ENCODE measurements at regions not wholly inside any gene's neighbourhood (a gene's known extent, or its start where the extent isn't known, plus 50 kb on each side); places are given as distances from the start of the nearest gene placed in this dataset.
A peak's percentile ranks its signal among the peaks of the same experiment; 100 is the strongest.

DNA sequence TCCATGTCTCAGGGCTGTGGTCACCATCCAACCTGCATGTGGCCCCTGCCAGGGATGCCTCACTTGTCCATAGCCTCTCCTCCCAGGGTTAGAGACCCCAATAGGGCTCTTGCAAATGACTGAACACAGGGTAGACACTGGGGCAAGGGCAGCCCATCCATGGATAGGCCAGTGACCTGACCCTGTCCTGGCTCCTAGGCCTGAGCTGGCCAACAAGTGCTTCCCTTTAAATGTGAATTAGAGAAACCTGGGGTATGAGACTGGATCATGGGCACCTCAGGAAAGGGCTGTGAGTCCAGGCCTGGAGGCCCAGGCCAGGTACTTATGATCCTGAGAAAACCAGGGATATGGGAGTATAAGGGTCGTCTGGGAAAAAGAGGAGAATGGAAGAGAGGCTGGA, 64.5 kb downstream of the COPS8 start:
- DNase-seq: no peak

DNA sequence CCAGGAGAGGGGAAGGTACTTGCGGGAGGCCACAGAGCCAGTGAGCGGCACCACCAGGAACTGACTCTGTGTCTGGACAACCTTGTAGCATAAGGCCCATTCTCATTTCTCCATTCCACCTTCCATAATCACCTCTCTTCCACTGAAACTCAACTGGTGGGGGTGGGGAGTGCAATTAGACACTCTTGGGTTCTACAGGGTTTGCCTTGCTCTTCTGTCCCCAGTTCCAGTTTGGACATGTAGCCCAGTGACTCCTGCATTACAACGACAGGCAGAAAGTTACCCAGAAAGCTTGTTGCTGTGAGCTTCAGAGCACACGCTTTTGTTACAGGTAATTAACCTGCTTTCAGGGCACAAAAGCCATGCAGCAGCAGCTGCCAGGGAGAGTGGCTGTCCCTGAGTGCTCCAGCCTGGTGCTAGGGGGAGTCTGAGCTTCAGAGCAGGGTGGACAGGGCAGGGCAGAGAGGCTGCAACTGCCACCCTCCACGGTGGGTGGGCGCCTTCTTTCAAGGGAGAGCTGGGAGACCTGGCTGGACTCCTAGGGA, 65.2 kb downstream of the COPS8 start:
- no peak for DNase-seq

DNA sequence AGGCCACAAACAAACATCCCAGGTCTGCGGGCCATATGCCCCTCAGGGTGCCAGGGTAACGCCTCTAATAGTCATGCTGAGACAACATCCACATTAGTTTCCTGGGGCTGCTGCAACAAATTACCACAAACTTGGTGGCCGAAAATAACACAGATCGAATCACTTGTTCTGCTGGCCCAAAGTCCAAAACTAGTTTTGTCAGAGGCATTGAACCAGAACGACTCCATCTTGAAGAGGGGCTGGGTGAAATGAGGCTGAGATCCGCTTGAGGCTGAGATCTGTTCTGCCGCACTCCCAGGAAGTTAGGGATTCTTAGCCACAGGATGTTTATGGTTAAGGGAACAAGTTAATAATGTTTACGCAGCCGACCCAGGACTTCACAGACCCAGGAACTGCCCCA, 66.7 kb downstream of the COPS8 start:
- DNase-seq: no peak

GRCh38 chr2:237153181-237153580, 67.5 kb downstream of the COPS8 start:
- no peak for DNase-seq

DNA sequence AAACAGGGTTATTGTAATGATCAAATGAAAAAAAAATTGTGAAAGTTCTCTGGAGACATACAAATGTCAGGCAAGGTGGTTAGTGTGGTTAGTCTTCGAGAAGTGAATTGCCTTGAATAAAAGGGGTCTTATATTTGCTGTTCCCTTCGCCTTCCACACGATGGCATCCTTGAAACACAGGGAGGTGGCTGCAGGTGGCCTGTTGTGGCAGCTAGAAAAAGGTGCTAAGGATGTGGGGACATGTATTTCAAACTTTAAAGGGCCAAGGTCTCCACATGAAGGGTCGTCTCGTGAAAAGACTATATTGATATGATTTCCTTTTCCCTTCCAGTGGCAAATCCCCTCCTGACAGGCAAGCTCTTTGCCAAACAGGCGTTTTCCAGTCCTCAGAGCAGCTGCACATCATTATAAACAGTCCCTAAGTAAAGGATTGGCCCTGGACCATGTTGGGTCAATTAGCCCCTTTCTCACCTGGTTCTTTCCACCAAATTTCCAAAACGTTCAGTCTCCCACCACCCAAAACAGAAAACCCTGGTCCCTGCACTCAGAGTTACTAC, 68.5 kb downstream of the COPS8 start:
- peak; percentile 42 to 51 for DNase-seq

DNA sequence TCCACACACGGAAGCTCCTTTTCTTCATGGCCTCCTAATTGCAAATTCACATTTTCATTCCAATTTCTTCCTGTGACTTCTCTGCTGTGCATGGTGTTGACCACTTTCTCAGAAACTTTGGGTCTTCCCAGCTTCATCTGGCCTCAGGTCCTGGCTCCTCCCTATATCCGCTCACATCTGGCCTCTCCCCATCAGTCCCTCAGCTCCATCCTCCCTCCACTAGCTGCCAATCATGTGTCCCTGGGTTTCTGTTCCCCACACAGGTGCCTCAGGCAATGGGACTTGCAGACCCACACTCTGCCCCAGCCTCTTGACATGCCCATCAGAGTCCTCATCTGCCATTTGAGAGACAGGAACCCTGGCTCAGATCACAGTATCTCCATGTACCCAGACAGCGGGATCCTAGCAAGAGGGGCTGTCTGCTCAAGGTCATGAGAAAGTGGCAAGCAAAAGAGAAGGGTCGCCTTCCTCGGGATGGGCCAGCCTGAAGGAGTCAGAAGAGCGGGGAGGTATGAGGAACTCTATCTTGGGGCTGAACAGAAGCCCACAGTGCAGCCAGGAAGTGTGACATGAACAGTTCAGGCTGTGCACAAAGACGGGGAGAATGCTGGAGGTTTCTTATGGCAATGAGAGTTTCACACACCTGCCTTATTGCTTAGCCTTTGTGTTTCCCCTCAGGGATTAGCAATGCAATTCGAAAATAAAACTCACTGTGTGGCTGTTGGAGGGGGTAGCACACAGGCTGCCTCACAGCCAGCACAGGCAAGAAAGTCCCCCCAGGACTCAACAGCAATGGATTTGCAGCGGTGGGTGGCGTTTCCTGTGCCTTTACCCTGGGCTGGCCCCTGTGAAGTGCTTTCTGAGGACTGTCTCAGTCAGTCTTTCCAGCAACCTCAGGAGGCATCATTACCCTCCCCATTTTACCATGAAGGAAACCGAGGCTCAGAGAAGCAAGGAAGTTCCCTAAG, 69.5 kb downstream of the COPS8 start:
- no peak for DNase-seq

DNA sequence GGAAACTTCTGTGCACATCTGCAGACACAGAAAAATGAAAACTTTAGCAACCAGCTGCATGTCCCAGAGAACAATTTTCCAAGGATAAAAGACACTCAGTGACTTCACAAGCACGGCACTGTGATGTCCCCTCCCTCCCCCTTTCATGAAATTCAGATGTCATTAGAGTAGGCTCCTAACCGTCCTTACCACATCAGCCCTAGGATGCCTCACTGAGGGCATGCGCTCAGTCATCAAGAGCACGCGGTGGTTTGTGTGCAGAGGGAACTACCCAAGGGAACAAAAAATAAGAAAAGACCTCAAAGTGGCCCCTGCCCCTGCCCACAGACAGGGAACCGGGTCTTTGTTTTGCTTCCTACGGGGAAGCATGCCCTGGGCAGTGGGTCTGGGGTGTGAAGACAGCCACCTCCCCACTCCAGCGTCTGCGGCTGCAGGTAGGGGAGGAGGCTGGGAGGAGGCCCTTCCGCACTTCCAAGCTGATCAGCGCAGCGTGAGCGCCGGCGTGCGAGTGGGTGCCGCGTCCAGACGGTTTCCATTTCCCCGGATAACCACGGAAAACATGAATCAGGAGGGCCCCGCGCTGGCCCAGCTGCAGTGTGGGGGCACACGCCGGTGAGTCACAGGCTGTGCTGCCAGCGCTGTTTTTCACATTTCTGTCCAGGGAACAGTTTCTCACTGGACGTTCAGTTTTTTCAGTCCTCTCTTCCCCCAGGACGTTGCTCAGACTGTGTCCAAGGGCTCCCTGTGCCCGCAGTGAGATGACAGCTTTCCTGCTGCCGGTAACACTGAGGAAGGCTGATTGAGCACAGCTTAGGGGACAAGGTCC, 70.6 kb downstream of the COPS8 start:
- peak; percentile 16 to 44 for DNase-seq

DNA sequence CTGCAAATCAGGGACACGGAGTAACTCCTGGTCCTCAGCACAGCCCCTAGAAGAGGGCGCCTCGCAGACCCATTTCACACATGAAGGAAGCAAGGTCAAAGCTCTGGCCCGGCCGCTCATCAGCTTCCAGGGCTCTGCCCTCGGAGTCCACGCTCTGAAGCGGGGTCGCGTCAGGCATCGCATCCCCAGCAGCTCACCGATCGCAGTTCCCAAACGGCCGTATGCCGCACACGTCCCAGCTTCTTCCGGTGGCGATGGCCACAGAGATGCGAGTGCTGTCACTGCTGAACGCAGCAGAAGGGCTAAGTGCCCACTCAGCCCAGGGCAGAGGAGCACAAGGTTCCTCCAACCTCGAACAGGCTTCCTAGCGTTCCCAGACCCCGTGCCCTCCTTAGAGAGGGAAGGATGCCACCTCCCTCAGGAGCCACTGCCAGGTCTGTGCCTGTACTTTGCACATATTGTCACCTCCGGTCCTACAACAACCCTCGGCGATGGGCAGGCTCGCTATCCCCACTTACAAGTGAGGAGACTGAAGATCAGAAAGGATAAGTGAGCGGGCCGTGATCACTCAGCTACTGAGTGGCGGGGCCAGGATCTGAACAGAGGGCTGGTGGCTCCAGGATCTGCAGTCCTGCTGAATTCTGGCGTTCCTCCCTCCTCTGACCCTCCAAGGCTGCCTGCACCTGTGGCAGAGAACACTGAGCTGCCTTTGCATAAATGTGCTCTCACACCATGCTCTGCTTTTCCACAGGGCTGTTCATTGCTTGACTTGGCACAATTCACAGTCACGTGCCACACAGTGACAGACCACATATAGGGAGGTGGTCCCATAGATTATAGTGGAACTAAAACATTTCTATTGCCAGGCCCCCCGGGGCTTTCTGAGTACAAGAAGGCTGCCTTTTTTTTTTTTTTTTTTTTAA, 71.4 kb downstream of the COPS8 start:
- DNase-seq: no peak

GRCh38 chr2:237157780-237158102, 72.1 kb downstream of the COPS8 start:
- no peak for DNase-seq

DNA sequence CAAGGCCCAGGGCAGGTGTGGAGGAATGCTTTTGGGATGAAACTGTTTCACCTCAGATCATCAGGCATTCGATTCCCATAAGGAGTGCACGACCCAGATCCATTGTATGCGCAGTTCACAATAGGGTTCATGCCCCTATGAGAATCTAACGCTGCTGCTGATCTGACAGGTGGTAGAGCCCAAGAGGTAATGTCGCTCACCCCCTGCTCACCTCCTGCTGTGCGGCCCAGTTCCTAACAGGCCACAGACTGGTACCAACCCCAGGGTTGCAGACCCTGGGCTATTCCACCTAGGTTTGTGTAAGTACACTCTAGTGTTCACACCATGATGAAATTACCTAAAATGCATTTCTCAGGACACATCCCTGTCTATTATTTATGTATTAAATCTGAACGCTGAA, 72.5 kb downstream of the COPS8 start:
- DNase-seq: no peak

GRCh38 chr2:237159006-237159911, 73.6 kb downstream of the COPS8 start:
- no peak for DNase-seq

- no peak for DNase-seq
Observed at GRCh38 chr2:237160271-237160919, 74.7 kb downstream of the COPS8 start.

DNA sequence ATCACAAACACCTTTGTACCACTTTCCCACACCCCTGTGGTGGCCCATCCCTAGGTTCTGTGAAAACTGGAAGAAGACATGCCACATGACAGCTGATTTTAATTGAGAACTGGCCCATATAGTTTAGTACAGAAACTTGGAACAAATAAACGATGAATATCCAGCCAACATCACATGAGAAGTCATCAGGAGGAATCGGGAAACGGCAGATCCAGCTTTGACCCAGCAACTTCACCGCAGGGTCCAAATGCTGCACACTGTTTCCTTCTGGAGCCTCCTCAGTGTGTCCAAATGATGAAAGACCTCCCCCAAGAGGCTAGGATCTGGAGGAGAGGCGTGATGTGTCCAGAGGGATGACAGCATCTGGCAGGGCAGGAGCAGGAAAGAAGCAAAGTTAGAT, 75.5 kb downstream of the COPS8 start:
- no peak for DNase-seq

DNA sequence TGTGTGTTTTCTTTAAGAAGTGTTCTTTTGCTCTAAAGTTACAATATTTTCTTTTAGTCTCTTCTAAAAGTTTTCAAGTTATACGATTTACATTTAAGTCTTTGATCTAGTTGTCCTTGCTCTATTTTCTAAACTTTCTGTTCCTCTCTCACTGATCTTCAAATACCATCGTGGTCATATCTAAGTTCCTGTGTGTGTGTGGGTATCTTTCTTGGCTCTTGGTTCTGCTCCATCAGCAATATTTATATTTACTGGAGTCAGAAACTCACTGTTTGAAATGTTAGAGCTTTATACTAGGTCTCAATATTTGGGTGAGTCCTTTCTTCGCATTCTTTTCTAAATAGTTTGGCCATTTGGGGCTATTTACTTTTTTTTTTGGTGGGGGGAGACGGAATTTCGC, 77.3 kb downstream of the COPS8 start:
- DNase-seq: no peak

DNA sequence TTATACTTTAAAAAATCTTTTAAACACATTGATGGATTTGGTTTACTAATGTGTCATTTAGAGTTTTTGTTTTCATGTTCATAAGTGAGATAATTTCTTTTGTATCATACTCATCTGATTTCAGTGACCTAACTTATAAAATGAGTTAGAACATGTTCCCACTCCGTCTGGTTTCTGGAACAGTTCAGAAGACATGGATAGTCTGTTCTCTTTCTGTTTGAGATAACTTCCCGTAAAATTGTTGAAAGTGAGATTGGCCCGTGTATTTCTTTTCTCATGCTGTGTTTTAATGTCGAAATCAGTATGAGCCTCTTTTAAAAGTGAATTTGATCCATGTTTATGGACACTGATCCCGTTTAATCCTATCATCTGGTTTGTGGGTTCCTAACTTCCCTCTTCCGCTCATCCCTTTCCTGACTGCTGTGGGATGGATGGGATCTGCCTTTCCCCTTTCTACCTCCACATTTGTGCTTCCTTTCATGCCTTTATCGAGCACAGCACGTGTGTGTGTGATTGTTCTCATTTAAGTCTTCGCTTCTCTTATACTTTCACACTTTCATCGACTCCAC, 78.9 kb downstream of the COPS8 start:
- no peak for DNase-seq

GRCh38 chr2:237165405-237166276, 80.0 kb downstream of the COPS8 start:
- DNase-seq: no peak

DNA sequence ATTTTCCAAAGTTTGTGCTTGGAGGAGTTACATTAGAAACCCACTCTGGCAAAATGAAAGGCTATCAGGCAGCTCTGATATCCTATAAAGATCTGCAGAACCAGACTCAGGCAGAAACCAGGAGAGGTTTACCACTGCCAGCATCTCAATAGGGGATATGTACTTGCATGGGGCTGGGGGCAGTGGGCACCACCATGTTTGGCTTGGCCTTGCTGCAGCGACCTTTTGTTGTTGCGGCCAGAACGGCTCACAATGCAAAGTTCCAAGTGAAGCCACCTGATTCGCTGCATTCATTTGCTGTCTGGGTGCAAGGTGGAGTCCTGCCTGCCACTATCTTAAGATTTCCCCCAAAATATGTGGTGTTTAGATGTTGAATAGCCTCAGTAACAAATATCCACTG, 81.3 kb downstream of the COPS8 start:
- DNase-seq: no peak

DNA sequence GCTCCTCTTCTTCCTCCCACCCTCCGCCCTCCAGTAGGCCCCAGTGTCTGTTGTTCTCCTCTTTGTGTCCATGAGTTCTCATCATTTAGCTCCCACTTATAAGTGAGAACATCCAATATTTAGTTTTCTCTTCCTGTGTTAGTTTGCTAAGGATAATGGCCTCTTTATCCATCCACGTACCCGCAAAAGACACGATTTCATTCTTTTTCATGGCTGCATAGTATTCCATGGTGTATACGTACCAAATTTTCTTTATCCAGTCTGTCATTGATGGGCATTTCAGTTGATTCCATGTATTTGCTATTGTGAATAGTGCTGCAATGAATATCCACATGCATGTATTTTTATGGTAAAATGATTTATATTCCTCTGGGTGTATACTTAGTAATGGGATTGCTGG, 82.2 kb downstream of the COPS8 start:
- no peak for DNase-seq

DNA sequence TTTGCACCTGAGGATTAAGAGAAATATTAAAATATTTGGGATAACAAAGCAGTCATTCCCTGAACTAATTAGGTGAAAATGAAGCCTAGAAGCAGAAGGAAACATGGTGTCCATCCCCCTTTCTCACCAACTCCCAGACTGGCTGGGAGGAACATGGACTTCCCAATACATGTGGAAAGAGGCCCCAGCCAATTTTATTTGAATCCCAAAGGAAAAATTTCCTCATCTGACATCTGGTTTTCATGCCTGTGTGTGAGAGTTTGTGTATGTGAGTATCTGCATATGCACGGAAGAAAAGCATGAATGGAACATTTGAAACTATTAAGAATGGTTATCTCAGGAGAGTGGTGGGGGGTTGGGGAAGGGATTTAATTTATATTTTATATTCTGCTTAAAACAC, 84.3 kb downstream of the COPS8 start:
- no peak for DNase-seq

Measured in activated CD4-positive, alpha-beta T cell treated with anti-CD3 and anti-CD28 coated beads for 4 hours (primary cell).